Esophagus muscularis mucosa (tissue), 3 donors: ENCODE measurements at regions not wholly inside any gene's neighbourhood (a gene's known extent, or its start where the extent isn't known, plus 50 kb on each side); places are given as distances from the start of the nearest gene placed in this dataset.

Source experiments
- CTCF ChIP-seq, 3 experiments: fragments of 200-600 bp in 2 of 3; fragments of 450-650 bp in 1 of 3; sonication (generic) in 2 of 3; IDR thresholded peaks; one replicate each; pipeline ENCODE4 v1.5.1; 2017 to 2019; ENCODE audit warnings: antibody characterized with exemption in 3 of 3, mild to moderate bottlenecking in 2 of 3, moderate library complexity in 1 of 3
- POLR2A ChIP-seq: fragments of 450-650 bp; IDR thresholded peaks from one replicate; pipeline ENCODE4 v1.6.1; 2017; ENCODE audit warnings: antibody characterized with exemption, moderate library complexity, mild to moderate bottlenecking, low read depth
- POLR2AphosphoS5 ChIP-seq, 2 donors: sonication (generic); formaldehyde crosslinking; IDR thresholded peaks; one replicate each; pipeline ENCODE4 v1.6.1; 2017; ENCODE audit warnings: antibody characterized with exemption in 2 of 2

GRCh38 chr4:15232366-15233263 is 195.2 kb upstream of the C1QTNF7 start:
- TF ChIP-seq CTCF (IDR thresholded peaks at IDR 0.05), result no peak
- no peak for TF ChIP-seq POLR2A
- no peak for TF ChIP-seq POLR2AphosphoS5 (IDR thresholded peaks at IDR 0.05)
